GM12878 (cell line): ENCODE measurements at regions not wholly inside any gene's neighbourhood (a gene's known extent, or its start where the extent isn't known, plus 50 kb on each side); places are given as distances from the start of the nearest gene placed in this dataset.

Experiments
- ATF7 ChIP-seq: fragments of 450-650 bp; IDR thresholded peaks from 2 replicates; pipeline ENCODE4 v1.6.1; 2016; ENCODE audit warnings: low read depth, mild to moderate bottlenecking
- CTCF ChIP-seq, 3 experiments: IDR thresholded peaks in 2 of 3; conservative IDR thresholded peaks in 1 of 3; 2 replicates each; pipeline ENCODE4 v1.5.1; 2011; ENCODE audit warnings: low read depth in 3 of 3, low read length in 3 of 3, mild to moderate bottlenecking in 3 of 3, control low read depth in 2 of 3, moderate library complexity in 2 of 3, inconsistent platforms in 1 of 3, mixed read lengths in 1 of 3; ENCODE audit not compliant: control insufficient read depth in 2 of 3, insufficient read depth in 1 of 3; ENCODE audit errors: extremely low read depth in 1 of 3
- HDAC2 ChIP-seq: fragments of 200-600 bp; sonication (generic); IDR thresholded peaks from 2 replicates; pipeline ENCODE4 v1.6.1; 2017
- KDM1A ChIP-seq: fragments of 200-600 bp; sonication (generic); IDR thresholded peaks from 2 replicates; pipeline ENCODE4 v1.6.1; 2016; ENCODE audit warnings: borderline replicate concordance
- MAX ChIP-seq: IDR thresholded peaks from 2 replicates; pipeline ENCODE4 v1.6.1; 2012; ENCODE audit warnings: low read depth, low read length, improper control_type of control experiment
- POLR2AphosphoS5 ChIP-seq: IDR thresholded peaks from 2 replicates; pipeline ENCODE4 v1.6.1; 2011; ENCODE audit warnings: mild to moderate bottlenecking, low read length, inconsistent platforms
- RAD21 ChIP-seq: IDR thresholded peaks from 2 replicates; pipeline ENCODE4 v1.6.1; 2011; ENCODE audit warnings: mild to moderate bottlenecking, low read depth, low read length, moderate library complexity; ENCODE audit not compliant: insufficient read depth
- RCOR1 ChIP-seq: conservative IDR thresholded peaks from 2 replicates; pipeline ENCODE4 v1.6.1; 2012; ENCODE audit warnings: low read depth, low read length, improper control_type of control experiment
- SMC3 ChIP-seq: IDR thresholded peaks from 2 replicates; pipeline ENCODE4 v1.6.1; 2011; ENCODE audit warnings: low read length, improper control_type of control experiment, borderline replicate concordance
- TAF1 ChIP-seq: IDR thresholded peaks from 2 replicates; pipeline ENCODE4 v1.6.1; 2011; ENCODE audit warnings: mild to moderate bottlenecking, low read depth, low read length, borderline replicate concordance

- TF ChIP-seq RAD21 (no peak), SMC3 (no peak), CTCF (IDR thresholded peaks at IDR 0.05 in 2 of 3, conservative IDR thresholded peaks at IDR 0.05 in 1 of 3; ENCODE audit: control insufficient read depth in 2 of 3, extremely low read depth in 1 of 3, insufficient read depth in 1 of 3, low read depth in 3 of 3, low read length in 3 of 3) (no peak), TAF1 (no peak), ATF7 (no peak), KDM1A (no peak), POLR2AphosphoS5 (no peak), HDAC2 (no peak), RCOR1 (no peak), MAX (no peak)
Measured at GRCh38 chr4:35793766-35794165, 450.5 kb downstream of the ARAP2 start.
